ENCODE measurements at regions not wholly inside any gene's neighbourhood (a gene's known extent, or its start where the extent isn't known, plus 50 kb on each side); places are given as distances from the start of the nearest gene placed in this dataset.

GRCh38 chr11:11782532-11783110 is 59.2 kb upstream of the USP47 start:
- TF ChIP-seq POLR2AphosphoS5 (IDR thresholded peaks at IDR 0.05; ENCODE audit: low read depth, low read length) (no peak), CTCF (IDR thresholded peaks at IDR 0.05) (no peak), TCF7L2 (IDR thresholded peaks at IDR 0.05; ENCODE audit: low read depth, low read length) (no peak), SIN3A (IDR thresholded peaks at IDR 0.05; ENCODE audit: borderline replicate concordance, insufficient read depth, low read depth, low read length) (no peak)
- TF ChIP-seq, protein P1, sequence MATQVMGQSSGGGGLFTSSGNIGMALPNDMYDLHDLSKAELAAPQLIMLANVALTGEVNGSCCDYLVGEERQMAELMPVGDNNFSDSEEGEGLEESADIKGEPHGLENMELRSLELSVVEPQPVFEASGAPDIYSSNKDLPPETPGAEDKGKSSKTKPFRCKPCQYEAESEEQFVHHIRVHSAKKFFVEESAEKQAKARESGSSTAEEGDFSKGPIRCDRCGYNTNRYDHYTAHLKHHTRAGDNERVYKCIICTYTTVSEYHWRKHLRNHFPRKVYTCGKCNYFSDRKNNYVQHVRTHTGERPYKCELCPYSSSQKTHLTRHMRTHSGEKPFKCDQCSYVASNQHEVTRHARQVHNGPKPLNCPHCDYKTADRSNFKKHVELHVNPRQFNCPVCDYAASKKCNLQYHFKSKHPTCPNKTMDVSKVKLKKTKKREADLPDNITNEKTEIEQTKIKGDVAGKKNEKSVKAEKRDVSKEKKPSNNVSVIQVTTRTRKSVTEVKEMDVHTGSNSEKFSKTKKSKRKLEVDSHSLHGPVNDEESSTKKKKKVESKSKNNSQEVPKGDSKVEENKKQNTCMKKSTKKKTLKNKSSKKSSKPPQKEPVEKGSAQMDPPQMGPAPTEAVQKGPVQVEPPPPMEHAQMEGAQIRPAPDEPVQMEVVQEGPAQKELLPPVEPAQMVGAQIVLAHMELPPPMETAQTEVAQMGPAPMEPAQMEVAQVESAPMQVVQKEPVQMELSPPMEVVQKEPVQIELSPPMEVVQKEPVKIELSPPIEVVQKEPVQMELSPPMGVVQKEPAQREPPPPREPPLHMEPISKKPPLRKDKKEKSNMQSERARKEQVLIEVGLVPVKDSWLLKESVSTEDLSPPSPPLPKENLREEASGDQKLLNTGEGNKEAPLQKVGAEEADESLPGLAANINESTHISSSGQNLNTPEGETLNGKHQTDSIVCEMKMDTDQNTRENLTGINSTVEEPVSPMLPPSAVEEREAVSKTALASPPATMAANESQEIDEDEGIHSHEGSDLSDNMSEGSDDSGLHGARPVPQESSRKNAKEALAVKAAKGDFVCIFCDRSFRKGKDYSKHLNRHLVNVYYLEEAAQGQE (IDR thresholded peaks at IDR 0.05; ENCODE audit: insufficient read depth in 1 of 2, low read depth in 2 of 2, low read length in 1 of 2): no peak
